GOT3 (cell line): ENCODE measurements at regions not wholly inside any gene's neighbourhood (a gene's known extent, or its start where the extent isn't known, plus 50 kb on each side); places are given as distances from the start of the nearest gene placed in this dataset.
"Not testable (repeated sequence)": the region's sequence is repeated elsewhere in the genome, so short reads cannot be mapped to it uniquely, and the experiment has no call there.

ENCODE experiments used
- DNase-seq: peaks from one replicate; lab custom pipeline; 2025; ENCODE audit warnings: mixed read lengths; lab: John Stamatoyannopoulos, UW

DNA sequence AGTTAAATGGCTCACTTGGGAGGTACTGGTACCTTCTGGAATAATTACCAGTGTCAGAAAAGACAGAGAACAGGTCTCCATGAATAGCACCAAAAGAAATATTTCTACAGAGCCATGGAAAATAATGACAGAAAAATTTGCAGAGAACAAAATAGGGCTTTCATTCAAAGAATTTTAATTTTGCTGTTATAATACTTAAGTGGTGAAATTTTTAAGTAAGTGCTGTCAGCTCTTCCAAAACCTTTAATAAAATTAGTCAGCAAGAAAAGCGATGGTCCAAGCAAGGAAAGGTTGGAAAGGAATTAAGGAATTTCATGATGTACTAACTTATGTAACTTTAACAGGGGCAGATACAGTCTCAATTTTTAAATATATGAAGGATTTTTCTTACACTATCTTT lies 359.2 kb downstream of the NR2F1-AS1 start:
- DNase-seq, result no peak

DNA sequence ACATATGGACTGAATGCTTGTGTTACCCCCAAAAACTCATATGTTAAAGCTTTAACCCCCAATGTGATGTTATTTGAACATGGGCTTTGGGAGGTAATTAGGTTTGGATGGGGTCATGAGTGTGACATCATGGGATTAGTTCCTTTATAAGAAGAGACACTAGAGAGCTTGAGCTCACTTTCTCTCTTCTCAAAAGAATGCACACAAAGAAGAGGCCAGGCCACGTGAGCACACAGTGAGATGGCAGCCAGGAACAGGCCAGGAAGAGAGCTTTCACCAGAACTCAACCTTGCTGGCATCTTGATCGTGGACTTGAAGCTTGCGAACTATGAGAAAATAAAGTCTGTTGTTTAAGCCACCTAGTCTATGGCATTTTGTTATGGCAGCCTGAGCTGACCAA lies 360.6 kb downstream of the NR2F1-AS1 start:
- no peak for DNase-seq

GRCh38 chr5:93219641-93220145 lies 361.3 kb downstream of the NR2F1-AS1 start:
- no peak for DNase-seq

GRCh38 chr5:93213111-93213794 lies 367.8 kb downstream of the NR2F1-AS1 start:
- DNase-seq, result not testable (repeated sequence)

DNA sequence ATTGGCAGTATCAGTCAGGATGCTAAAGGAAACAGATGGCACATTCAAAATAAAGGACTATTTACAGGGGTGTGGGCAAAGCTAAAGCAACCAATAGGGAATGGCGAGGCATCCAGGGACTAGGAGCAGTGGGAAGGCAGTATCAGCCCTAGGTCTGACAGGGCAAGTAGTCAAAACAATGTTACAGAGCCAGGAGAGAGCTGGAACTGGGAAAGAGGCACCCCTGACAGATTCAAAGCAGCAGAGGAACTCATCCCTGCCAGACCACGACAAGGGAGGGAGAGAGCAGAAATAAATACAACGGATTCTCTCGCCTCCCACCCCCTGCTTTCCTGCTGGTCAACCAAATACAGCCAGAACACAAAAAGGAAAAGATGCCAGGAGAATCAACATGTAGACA lies 371.5 kb downstream of the NR2F1-AS1 start:
- no peak for DNase-seq

DNA sequence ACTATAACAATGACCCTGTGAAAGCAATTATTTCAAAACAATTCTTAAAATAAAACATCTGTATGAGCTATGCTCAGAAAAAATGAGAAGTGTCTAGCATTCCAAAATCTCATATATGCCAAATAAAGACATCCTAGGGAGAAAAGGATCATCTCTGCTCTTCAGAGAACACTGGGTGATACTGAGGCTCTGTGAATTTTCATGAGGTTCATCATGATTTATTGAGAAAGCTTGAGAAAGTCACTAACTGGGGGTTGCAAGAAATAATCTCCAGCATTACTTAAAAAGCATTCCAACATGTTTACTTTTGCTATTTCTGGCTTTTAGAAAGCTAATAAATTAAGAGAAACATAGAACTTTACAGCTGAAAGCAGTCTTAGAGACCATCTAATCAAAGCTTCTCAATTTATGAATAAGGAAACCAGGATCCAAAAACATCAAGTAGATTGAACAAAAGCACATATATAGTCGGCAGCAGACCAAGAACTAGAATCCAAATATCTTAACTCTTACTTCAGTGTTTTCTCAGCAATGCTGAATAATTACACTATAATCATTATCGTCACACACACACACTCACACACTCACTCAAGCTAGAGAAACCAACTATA lies 372.8 kb downstream of the NR2F1-AS1 start:
- no peak for DNase-seq

DNA sequence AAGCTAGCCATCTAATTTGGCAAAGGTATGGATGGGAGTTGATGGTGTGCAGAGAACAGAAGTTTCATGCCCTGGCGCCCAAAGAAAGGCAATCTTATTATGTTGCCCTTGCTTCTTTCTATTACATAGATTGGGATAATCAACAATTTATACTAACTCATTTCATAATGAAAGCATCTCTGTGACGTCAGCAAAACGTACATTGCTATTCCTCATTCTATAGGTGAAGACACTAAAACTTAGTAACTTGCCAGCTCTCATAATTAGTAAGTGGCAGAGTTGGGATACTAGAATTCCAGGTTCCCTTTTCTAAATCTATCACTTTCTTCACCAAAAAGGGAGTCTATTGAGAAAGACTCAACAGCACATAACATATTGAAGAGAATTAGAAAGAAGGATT lies 374.8 kb downstream of the NR2F1-AS1 start:
- DNase-seq, result no peak

DNA sequence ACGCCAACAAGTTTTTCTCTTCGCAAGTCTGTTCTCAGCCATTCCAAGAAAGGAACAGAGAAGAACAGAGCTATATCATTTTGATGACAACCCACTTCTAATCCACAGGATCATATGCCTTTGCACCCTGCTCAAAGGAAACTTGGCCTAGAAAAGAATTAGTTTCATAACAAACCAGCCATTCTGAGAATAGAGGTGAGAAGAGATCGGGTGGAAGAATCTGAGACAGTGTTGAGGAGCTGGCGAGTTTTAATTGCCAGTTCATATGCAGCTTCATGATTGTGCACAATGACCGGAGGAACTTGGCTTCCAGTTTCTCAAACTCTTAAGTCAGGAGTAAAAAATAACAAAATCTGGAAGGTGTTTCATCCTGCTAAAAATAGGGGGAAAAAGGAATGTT lies 380.0 kb downstream of the NR2F1-AS1 start:
- no peak for DNase-seq

- DNase-seq, result no peak
Observed at GRCh38 chr5:93196986-93197385, 384.0 kb downstream of the NR2F1-AS1 start.

GRCh38 chr5:93193431-93194347 lies 387.3 kb downstream of the NR2F1-AS1 start:
- no peak for DNase-seq

DNA sequence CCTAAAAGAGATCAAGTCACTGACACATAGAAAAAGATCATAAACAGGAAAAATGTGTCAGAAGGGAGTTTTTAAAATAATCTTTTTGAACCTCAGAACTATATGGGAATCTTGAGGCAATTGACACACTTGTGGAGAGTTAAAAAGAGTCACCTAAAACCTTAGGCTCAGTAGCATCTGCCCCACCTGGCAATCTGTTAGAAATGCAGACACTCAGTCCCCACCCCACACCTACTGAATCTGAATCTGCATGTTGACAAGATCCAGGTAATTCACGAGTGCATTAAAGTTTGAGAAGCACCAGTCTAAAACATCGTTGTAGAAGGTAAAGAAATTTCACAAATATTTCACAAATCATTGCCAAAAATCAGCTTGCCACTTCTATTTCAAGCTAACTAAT lies 388.3 kb downstream of the NR2F1-AS1 start:
- no peak for DNase-seq

- no peak for DNase-seq
Observed at GRCh38 chr5:93192087-93192486, 388.9 kb downstream of the NR2F1-AS1 start.

DNA sequence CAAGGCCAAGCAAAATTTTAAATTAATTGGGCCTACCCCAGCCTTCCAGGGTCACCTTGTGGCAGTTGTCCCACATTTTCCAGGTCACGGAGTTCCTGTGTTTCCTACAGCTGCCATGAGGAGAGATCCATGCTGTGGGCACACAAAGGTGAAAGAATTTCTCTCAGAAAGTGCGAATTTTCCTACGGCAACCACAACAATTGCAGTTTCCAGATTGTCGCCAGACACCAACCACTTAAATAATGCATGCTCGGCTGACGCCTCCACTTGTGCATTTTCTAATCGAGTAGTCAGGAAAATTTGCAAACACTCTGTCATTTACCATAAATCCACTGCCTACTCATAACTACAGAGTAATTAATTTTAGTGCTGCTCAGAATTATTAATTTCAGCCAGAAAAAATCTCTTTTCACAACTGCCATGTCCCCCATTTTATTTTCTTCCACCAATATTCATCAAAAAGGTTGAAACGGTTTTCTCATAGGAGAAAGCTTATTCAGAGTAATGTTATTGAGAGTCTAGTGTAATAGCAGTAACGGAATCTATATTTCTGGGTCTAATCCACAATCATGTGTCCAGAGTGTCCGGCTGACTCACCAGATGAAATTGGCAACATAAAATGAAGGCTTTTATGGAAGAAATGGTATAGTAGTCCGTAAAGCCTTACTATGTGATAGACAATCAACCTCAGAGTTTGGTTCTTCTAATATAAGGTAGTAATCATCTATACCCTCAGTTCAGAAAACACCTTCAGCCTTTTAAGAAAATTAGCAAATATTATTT lies 389.8 kb downstream of the NR2F1-AS1 start:
- DNase-seq, result no peak

- no peak for DNase-seq
Observed at GRCh38 chr5:93189707-93190120, 391.3 kb downstream of the NR2F1-AS1 start.

DNA sequence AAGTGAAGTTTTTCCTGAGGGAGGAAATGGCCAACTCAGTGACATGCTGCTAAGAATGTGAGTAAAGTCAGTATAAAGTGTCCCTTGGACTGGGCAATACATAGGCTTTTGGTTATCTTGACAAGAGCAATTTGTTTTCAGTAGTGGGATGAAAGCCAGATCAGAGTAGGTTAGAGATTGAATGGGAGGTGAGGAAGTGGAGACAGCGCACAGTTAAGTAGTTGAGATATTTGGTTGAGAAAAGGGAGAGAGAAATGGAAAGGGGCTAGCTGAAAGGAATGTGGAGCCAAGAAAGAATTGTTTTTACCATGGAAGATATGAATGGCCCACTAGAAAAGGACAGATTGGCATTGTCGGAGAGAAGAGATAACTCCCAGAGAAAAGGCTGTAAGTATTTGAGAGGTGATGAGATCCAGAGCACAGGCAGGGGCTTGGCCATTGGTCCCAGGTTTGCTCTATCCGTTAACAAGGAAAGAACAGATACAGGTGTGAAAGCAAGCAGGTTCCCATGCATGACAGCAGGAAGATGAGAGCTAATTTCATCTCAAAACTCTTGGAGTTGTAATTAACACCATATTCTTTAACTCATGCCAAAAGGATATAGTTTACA lies 392.0 kb downstream of the NR2F1-AS1 start:
- no peak for DNase-seq

DNA sequence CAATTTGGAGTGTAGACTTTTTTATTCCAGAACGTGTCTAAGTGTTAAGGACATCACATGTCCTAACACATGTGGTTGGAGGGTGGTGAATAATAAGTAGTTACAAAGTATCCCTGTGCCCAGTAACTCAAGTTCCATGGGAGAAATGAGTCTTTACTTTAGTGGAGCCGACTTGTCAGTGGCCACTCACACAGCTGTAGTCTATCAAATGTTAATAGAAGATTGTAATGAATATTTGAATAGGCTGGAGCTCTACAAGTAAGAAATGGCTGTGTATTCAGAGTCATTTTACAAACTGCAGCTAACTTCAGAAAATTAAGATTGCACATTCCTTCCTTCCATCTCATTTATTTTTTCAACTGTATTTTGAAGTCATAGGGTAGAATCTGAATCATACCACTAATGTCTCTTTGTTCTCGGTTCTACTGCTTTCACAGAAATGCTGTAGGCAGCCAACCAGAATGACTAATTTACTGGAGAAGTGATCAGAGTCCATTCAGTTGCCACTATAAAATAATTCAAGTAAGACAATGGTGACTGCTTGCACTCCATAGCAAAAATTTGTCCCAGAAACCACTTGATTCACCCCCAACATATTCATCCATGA lies 394.8 kb downstream of the NR2F1-AS1 start:
- no peak for DNase-seq

DNA sequence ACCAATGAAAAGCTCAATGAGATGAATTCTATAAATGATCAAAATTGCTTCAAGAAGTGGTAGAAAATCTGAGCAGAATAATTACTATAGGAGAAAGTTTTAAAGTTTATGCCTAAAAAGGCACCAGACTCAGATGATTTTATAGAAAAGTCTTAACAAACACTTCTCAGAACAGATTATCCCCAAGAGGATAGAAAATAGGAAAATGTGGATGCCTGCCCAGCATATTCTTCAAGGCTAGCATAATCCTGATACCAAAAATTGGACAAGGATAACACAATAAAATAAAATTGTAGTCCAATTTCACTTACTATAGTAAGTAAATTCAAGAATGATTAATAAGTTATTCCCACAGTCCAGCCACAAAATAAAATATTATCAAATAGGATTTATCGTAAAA lies 397.0 kb downstream of the NR2F1-AS1 start:
- no peak for DNase-seq

- no peak for DNase-seq
Observed at GRCh38 chr5:93179466-93179865, 401.6 kb downstream of the NR2F1-AS1 start.

GRCh38 chr5:93174930-93175329 lies 406.1 kb downstream of the NR2F1-AS1 start:
- no peak for DNase-seq

DNA sequence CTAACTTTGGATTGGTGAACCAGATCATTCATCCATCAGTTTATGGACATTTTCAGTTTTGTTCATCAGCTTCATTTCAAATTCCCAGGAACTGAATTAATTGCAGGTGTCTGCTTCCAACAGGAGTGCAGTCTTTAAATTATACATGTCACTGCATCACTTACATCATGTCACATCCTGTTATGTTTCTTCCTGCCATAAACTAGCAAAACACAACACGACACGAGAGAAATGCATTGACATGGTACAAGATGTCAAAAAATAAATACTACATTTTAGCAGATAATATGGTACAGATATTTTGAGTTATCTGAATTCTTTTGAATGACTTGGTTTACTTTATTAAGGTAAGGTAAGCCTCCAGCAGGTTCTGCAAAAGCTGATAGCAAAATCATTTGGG lies 415.5 kb downstream of the NR2F1-AS1 start:
- DNase-seq, result no peak

DNA sequence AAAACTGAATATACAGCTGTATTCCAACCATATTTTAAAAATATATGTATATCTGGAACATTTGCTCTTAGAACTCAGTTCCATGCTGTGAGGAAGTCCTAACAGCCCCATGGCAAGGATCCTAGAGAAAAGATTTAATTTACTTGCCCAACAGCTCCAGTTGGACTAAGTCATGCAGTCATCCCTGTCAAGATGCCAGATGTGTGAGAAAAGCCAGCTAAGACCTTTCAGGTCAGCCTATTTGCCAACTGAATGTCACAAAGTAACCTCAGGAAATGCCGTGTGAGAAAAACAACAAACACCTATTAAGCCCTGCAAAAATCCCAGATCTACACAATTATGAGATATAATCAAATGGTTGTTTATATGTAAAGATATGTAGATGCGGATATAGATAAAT lies 416.3 kb downstream of the NR2F1-AS1 start:
- DNase-seq, result no peak
